GM23338 (cell line): ENCODE measurements at regions not wholly inside any gene's neighbourhood (a gene's known extent, or its start where the extent isn't known, plus 50 kb on each side); places are given as distances from the start of the nearest gene placed in this dataset.

Source experiments
- CTCF ChIP-seq, 2 experiments: fragments of 200-600 bp in 1 of 2; sonication (generic) in 1 of 2; conservative IDR thresholded peaks; 2 replicates each; pipeline versions ENCODE4 v1.5.1 to v1.6.1; 2016 to 2017; ENCODE audit warnings: antibody characterized with exemption in 2 of 2, low read depth in 2 of 2, mild to moderate bottlenecking in 2 of 2, moderate library complexity in 1 of 2
- EZH2 ChIP-seq: fragments of 200-600 bp; sonication (generic); IDR thresholded peaks from one replicate; pipeline ENCODE4 v1.8.0; 2017; ENCODE audit warnings: antibody characterized with exemption, mild to moderate bottlenecking, low read depth; ENCODE audit not compliant: unreplicated experiment
- POLR2AphosphoS5 ChIP-seq: IDR thresholded peaks from 2 replicates; pipeline ENCODE4 v1.6.1; 2016; ENCODE audit warnings: antibody characterized with exemption, low read depth

- no peak for TF ChIP-seq EZH2
- no peak for TF ChIP-seq POLR2AphosphoS5
- no peak for TF ChIP-seq CTCF (conservative IDR thresholded peaks at IDR 0.05; ENCODE audit: low read depth in 2 of 2)
These were observed 149.8 kb downstream of the KLF6 start for GRCh38 chr10:3635211-3635671.
